SU-DHL-6 (cell line): ENCODE measurements at regions not wholly inside any gene's neighbourhood (a gene's known extent, or its start where the extent isn't known, plus 50 kb on each side); places are given as distances from the start of the nearest gene placed in this dataset.

Experiments used
- H2AFZ ChIP-seq: fragments of 200-600 bp; sonication (generic); 2 replicates; pipeline ENCODE4 v1.6.1; 2014; ENCODE audit warnings: low read depth, mild to moderate bottlenecking, moderate library complexity, mixed read lengths, antibody characterized with exemption, low read length; ENCODE audit not compliant: severe bottlenecking
- H3F3A ChIP-seq: fragments of 200-600 bp; shearing (Covaris generic); 2 replicates; pipeline ENCODE4 v1.6.0; 2016; ENCODE audit warnings: antibody characterized with exemption, mild to moderate bottlenecking; ENCODE audit not compliant: insufficient read depth
- H3K27ac ChIP-seq: fragments of 200-600 bp; sonication (generic); 2 replicates; pipeline ENCODE4 v1.5.1; 2016; ENCODE audit warnings: low read depth, mild to moderate bottlenecking, low read length, moderate library complexity, mixed read lengths
- H3K27me3 ChIP-seq: fragments of 200-600 bp; sonication (generic), shearing (Covaris generic); 2 replicates; pipeline ENCODE4 v1.6.0; 2014; ENCODE audit warnings: mild to moderate bottlenecking, low read length
- H3K36me3 ChIP-seq: fragments of 200-600 bp; sonication (generic); 2 replicates; pipeline ENCODE4 v1.6.1; 2014; ENCODE audit warnings: mild to moderate bottlenecking, low read length, mixed read lengths
- H3K4me2 ChIP-seq: fragments of 300-600, 200-600 bp; shearing (Covaris generic), sonication (generic); 2 replicates; pipeline ENCODE4 v1.6.0; 2014; ENCODE audit warnings: low read length, low read depth, mild to moderate bottlenecking; ENCODE audit not compliant: poor library complexity, severe bottlenecking
- H3K4me3 ChIP-seq: fragments of 200-600 bp; sonication (generic); 2 replicates; pipeline ENCODE4 v1.5.1; 2014; ENCODE audit warnings: antibody characterized with exemption, low read length, mild to moderate bottlenecking, mixed read lengths; ENCODE audit not compliant: insufficient read depth, poor library complexity, severe bottlenecking
- H3K79me2 ChIP-seq: fragments of 200-600 bp; sonication (generic); 2 replicates; pipeline ENCODE4 v1.6.1; 2014; ENCODE audit warnings: mild to moderate bottlenecking, low read length, moderate library complexity; ENCODE audit not compliant: insufficient read depth
- H3K9ac ChIP-seq: fragments of 200-600 bp; sonication (generic); 2 replicates; pipeline ENCODE4 v1.7.0; 2014; ENCODE audit warnings: mild to moderate bottlenecking, low read length
- H3K9me2 ChIP-seq: fragments of 200-600 bp; sonication (generic); replicated peaks from 2 replicates; pipeline ENCODE4 v1.6.1; 2014; ENCODE audit warnings: low read length; ENCODE audit not compliant: insufficient read depth
- H3K9me3 ChIP-seq: fragments of 200-600 bp; sonication (generic); 2 replicates; pipeline ENCODE4 v1.6.1; 2014; ENCODE audit warnings: low read length, mixed read lengths; ENCODE audit not compliant: insufficient read depth
- H4K20me1 ChIP-seq: fragments of 200-600 bp; sonication (generic); 2 replicates; pipeline ENCODE4 v1.6.1; 2014; ENCODE audit warnings: low read depth, mild to moderate bottlenecking, antibody characterized with exemption, low read length, moderate library complexity, mixed read lengths
- EZH2phosphoT487 ChIP-seq: fragments of 200-600 bp; sonication (generic), shearing (Covaris generic); conservative IDR thresholded peaks from 2 replicates; pipeline ENCODE4 v1.6.1; 2018; ENCODE audit warnings: mild to moderate bottlenecking, antibody characterized with exemption, low read length, moderate library complexity, mixed read lengths
- TF ChIP-seq, protein P1 (sequence below): fragments of 200-600 bp; sonication (generic); IDR thresholded peaks from one replicate; pipeline ENCODE4 v1.5.1; 2017; ENCODE audit warnings: antibody characterized with exemption, mild to moderate bottlenecking, low read length, moderate library complexity; ENCODE audit not compliant: insufficient read depth, poor library complexity, severe bottlenecking

DNA sequence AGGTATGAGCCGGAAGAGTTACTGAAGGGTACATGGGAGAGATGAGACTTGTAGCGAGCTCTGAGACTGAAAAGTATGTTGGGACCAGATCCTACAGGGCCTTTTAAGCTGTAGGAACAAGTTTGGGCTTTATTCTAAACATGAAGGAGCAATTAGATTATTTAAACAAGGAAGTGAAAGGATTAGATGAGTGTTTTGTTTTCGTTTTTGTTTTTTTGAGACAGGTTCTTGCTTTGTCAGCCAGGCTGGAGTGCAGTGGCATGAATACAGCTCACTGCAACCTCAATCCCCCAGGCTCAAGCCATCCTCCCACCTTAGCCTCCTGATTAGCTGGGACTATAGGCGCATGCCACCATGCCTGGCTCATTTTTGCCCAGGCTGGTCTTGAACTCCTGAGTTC, 110.7 kb downstream of the C1D start:
- Histone ChIP-seq H2AFZ (no peak overlapping the region), H3K27ac (no peak overlapping the region), H3K9me3 (no peaks in the 10 kb centered on the region), H3K4me2 (no peak overlapping the region), H3K36me3 (no peaks in the 10 kb centered on the region), H3K4me3 (no peak overlapping the region), H3K9ac (no peak overlapping the region), H4K20me1 (no peaks in the 10 kb centered on the region), H3F3A (no peaks in the 10 kb centered on the region), H3K79me2 (no peaks in the 10 kb centered on the region), H3K27me3 (no peaks in the 10 kb centered on the region), H3K9me2 (no peaks in the 10 kb centered on the region)
- TF ChIP-seq, protein P1, sequence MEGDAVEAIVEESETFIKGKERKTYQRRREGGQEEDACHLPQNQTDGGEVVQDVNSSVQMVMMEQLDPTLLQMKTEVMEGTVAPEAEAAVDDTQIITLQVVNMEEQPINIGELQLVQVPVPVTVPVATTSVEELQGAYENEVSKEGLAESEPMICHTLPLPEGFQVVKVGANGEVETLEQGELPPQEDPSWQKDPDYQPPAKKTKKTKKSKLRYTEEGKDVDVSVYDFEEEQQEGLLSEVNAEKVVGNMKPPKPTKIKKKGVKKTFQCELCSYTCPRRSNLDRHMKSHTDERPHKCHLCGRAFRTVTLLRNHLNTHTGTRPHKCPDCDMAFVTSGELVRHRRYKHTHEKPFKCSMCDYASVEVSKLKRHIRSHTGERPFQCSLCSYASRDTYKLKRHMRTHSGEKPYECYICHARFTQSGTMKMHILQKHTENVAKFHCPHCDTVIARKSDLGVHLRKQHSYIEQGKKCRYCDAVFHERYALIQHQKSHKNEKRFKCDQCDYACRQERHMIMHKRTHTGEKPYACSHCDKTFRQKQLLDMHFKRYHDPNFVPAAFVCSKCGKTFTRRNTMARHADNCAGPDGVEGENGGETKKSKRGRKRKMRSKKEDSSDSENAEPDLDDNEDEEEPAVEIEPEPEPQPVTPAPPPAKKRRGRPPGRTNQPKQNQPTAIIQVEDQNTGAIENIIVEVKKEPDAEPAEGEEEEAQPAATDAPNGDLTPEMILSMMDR = no peak
- TF ChIP-seq EZH2phosphoT487 = no peak

DNA sequence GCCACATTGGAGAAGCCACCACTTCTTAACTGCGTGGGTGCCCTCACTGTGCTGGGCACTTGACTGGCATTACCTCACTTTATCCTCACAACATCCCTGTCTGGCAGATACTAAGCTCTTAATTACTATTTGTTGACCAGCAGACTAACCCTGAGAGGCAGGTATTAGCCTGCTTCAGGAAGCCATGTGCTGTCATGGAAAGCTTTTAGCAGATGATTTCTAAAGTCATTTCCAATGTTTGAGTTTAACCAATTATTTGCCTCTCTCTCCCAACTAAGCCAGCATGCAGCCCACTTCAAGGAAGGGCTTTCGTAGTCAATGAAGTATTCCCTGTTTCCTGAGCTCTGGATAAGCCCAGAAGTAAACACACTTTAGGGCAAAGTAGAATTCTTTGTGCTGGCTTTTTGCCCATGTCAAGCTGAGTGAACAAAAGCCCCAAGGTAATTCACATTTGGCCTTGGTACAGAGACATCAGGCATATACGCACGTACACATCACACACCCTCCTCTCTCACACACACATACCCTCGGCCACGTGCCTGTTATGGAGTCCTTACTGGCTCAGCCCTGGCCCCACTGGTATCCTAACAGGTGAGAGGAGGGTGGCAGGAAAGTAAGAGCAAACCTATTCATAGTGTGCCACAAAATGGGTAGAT, 108.6 kb downstream of the C1D start:
- Histone ChIP-seq H3K36me3 (no peaks in the 10 kb centered on the region), H3K9ac (no peak overlapping the region), H3F3A (no peaks in the 10 kb centered on the region), H3K79me2 (no peaks in the 10 kb centered on the region), H3K9me2 (no peaks in the 10 kb centered on the region), H3K4me2 (no peak overlapping the region), H3K9me3 (no peaks in the 10 kb centered on the region), H4K20me1 (no peaks in the 10 kb centered on the region), H3K27me3 (no peaks in the 10 kb centered on the region), H2AFZ (no peak overlapping the region), H3K4me3 (no peak overlapping the region), H3K27ac (no peak overlapping the region)
- TF ChIP-seq, protein P1 = no peak
- no peak for TF ChIP-seq EZH2phosphoT487

DNA sequence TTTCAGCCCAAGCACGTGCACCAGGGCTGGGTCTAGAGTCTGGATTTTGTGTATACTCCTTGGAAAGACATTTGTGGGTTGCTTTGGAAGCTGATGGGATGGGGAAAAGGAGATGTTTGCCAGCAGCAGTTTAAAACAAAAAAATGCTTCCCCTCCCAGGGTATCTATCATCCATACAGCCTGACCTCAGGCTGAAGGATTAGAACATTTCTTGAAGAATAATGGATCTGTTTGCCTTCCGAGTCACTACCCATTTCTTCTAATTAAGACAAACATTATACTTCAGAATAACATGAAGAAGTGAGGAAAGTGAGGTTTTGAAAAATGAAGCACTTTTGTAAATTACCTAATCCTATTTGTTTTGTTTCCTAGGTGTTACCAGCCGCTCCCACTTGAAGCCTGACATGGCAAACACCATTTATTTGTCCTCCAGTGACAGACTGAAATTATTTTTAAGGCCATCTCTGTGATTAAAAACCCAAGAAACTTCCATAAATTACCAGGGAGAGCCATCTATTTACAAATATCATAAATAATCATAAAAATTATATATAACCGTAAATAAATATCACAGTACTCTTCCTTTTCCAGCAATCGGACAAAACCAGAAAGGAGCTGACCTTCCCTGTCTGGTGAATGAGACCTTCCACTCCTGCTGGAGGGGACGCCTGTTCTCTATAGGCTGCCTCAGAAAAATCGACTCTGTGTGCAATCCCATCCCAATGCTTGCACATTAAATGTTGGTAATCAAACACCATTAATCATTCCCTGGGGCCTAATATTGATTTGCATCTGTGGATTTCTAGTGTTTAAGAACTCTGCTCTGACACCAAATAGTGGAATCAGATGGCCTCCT, 106.8 kb downstream of the C1D start:
- no peaks in the 10 kb centered on the region for H4K20me1 ChIP-seq
- no peaks in the 10 kb centered on the region for H3F3A ChIP-seq
- H3K27ac ChIP-seq = no peak overlapping the region
- H3K9me3 ChIP-seq = no peaks in the 10 kb centered on the region
- TF ChIP-seq, protein P1 = no peak
- TF ChIP-seq EZH2phosphoT487 = no peak
- no peak overlapping the region for H3K4me3 ChIP-seq
- H3K36me3 ChIP-seq = no peaks in the 10 kb centered on the region
- H3K4me2 ChIP-seq = no peak overlapping the region
- no peaks in the 10 kb centered on the region for H3K79me2 ChIP-seq
- no peak overlapping the region for H2AFZ ChIP-seq
- no peaks in the 10 kb centered on the region for H3K27me3 ChIP-seq
- no peaks in the 10 kb centered on the region for H3K9me2 ChIP-seq
- no peak overlapping the region for H3K9ac ChIP-seq
